ENCODE measurements at regions not wholly inside any gene's neighbourhood (a gene's known extent, or its start where the extent isn't known, plus 50 kb on each side); places are given as distances from the start of the nearest gene placed in this dataset.

GRCh38 chr3:96214941-96215340, 599.5 kb upstream of the EPHA6 start:
- Histone ChIP-seq H2AFZ (ENCODE audit: low read depth, low read length) (no peak overlapping the region), H3K79me2 (ENCODE audit: control insufficient read depth, insufficient read depth, low read length) (no peaks in the 10 kb centered on the region), H4K20me1 (replicated peaks; ENCODE audit: control insufficient read depth, insufficient read depth, low read length) (no peaks in the 10 kb centered on the region), H3K4me2 (ENCODE audit: insufficient read depth, low read length) (no peak overlapping the region), H3K4me1 (replicated peaks in 1 of 2; ENCODE audit: control insufficient read depth in 2 of 2, insufficient read depth in 2 of 2, low read length in 2 of 2) (no peaks in the 10 kb centered on the region), H3K4me3 (no peak overlapping the region), H3K9me1 (ENCODE audit: control insufficient read depth, insufficient read depth, low read length) (no peaks in the 10 kb centered on the region), H3K36me3 (ENCODE audit: control insufficient read depth, insufficient read depth, low read length) (no peaks in the 10 kb centered on the region), H3K9ac (ENCODE audit: insufficient read depth in 1 of 2, low read depth in 2 of 2, low read length in 2 of 2) (no peak overlapping the region), H3K9me3 (replicated peaks; ENCODE audit: control insufficient read depth, insufficient read depth, low read depth, low read length) (no peaks in the 10 kb centered on the region), H3K27ac (ENCODE audit: extremely low read depth, low read depth, low read length) (no peak overlapping the region), H3K27me3 (ENCODE audit: control insufficient read depth in 2 of 2, insufficient read depth in 2 of 2, low read length in 2 of 2) (no peaks in the 10 kb centered on the region)
- POLR2A ChIA-PET: no interaction called here
- intact Hi-C loops (cut with micrococcal nuclease) (no loop called here), in situ Hi-C loops (cut with MboI) (no loop called here)
- TF ChIP-seq FOXJ3 (CRISPR knock-in tag; IDR thresholded peaks at IDR 0.05): no peak
- no peak for TF ChIP-seq MAFK (IDR thresholded peaks at IDR 0.05; ENCODE audit: low read length)
- TF ChIP-seq CBX8 (IDR thresholded peaks at IDR 0.05; ENCODE audit: borderline replicate concordance, extremely low read depth, low read depth, low read length, poor library complexity, severe bottlenecking): no peak
- TF ChIP-seq ZBTB1 (CRISPR knock-in tag; IDR thresholded peaks at IDR 0.05; ENCODE audit: borderline replicate concordance, low read depth): no peak
- TF ChIP-seq ETS2 (tag; IDR thresholded peaks at IDR 0.05; ENCODE audit: borderline replicate concordance, poor library complexity, severe bottlenecking): no peak
- TF ChIP-seq KHSRP (IDR thresholded peaks at IDR 0.05): no peak
- TF ChIP-seq TAF7 (tag; IDR thresholded peaks at IDR 0.05): no peak
- no peak for TF ChIP-seq LCOR (CRISPR knock-in tag; IDR thresholded peaks at IDR 0.05)
- no peak for TF ChIP-seq MTA1 (IDR thresholded peaks at IDR 0.05; ENCODE audit: borderline replicate concordance)
- no peak for TF ChIP-seq NFE2 (IDR thresholded peaks at IDR 0.05; ENCODE audit: low read depth)
- BruUV-seq (replicated peaks): no TSS peak
- DNase-seq (ENCODE audit: extremely low read depth in 1 of 4, low spot score in 3 of 4) (no peak), ATAC-seq (no peak), FAIRE-seq (no peak)
- CTCF ChIA-PET (ENCODE audit: low intra/inter-chr PET ratio): no interaction called here

Measured in K562 (cell line).